Fibroblast of mammary gland (primary cell): ENCODE measurements at regions not wholly inside any gene's neighbourhood (a gene's known extent, or its start where the extent isn't known, plus 50 kb on each side); places are given as distances from the start of the nearest gene placed in this dataset.

ENCODE experiments used
- DNase-seq: peaks from one replicate; pipeline ENCODE4 v3.0.0-alpha.2; 2010; ENCODE audit warnings: low read depth
- H3K4me3 ChIP-seq: 2 replicates; pipeline ENCODE4 v1.5.1; 2011; ENCODE audit warnings: low read depth, mild to moderate bottlenecking, low read length, moderate library complexity; ENCODE audit not compliant: control insufficient read depth
- CTCF ChIP-seq: conservative IDR thresholded peaks from 2 replicates; pipeline ENCODE4 v1.5.1; 2011; ENCODE audit warnings: low read depth, low read length, inconsistent platforms; ENCODE audit not compliant: control insufficient read depth, insufficient read depth

- no peak overlapping the region for H3K4me3 ChIP-seq
- no peak for DNase-seq
- no peak for TF ChIP-seq CTCF
Measured at GRCh38 chr2:236664136-236664535, 94.5 kb downstream of the ACKR3 start.

- TF ChIP-seq CTCF = no peak
- H3K4me3 ChIP-seq = no peak overlapping the region
- DNase-seq = no peak
Measured at GRCh38 chr2:236665101-236665500, 95.5 kb downstream of the ACKR3 start.

GRCh38 chr2:236665572-236666118 is 96.0 kb downstream of the ACKR3 start:
- H3K4me3 ChIP-seq = no peak overlapping the region
- no peak for TF ChIP-seq CTCF
- DNase-seq = no peak

- H3K4me3 ChIP-seq = no peak overlapping the region
- no peak for TF ChIP-seq CTCF
- no peak for DNase-seq
Measured at GRCh38 chr2:236666646-236667204, 97.1 kb downstream of the ACKR3 start.

- no peak for DNase-seq
- no peak for TF ChIP-seq CTCF
- no peak overlapping the region for H3K4me3 ChIP-seq
Measured at GRCh38 chr2:236667526-236667925, 97.9 kb downstream of the ACKR3 start.

GRCh38 chr2:236668531-236668969 is 98.9 kb downstream of the ACKR3 start:
- no peak for DNase-seq
- TF ChIP-seq CTCF = no peak
- no peak overlapping the region for H3K4me3 ChIP-seq

GRCh38 chr2:236670235-236670620 is 100.6 kb downstream of the ACKR3 start:
- no peak overlapping the region for H3K4me3 ChIP-seq
- DNase-seq = no peak
- TF ChIP-seq CTCF = no peak
